A204.1 (cell line): ENCODE measurements at regions not wholly inside any gene's neighbourhood (a gene's known extent, or its start where the extent isn't known, plus 50 kb on each side); places are given as distances from the start of the nearest gene placed in this dataset.

Source experiments
- FAIRE-seq: peaks from 2 replicates; lab custom pipeline; 2012; peaks lifted over from hg19 to GRCh38; lab: Jason Lieb, UNC

DNA sequence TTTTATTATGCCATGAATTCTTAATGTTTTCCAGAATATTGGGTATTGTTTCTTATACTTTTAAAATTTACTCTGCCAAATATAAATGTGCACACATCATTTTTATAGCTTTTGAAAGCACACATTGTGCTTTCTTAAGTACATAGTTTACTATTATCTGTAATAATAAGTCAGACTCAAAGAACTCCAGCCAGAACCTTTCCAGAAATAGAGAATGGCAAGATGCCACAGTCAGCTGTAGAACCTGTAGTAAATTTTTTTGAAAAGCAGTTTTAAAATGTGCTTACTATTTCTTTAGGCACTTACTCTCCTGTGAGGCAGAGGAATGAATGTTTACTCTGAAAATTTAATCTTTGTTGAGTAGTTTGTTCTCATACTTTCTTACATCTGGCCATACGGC lies 1287.1 kb downstream of the PCDH9 start:
- FAIRE-seq, result no peak

DNA sequence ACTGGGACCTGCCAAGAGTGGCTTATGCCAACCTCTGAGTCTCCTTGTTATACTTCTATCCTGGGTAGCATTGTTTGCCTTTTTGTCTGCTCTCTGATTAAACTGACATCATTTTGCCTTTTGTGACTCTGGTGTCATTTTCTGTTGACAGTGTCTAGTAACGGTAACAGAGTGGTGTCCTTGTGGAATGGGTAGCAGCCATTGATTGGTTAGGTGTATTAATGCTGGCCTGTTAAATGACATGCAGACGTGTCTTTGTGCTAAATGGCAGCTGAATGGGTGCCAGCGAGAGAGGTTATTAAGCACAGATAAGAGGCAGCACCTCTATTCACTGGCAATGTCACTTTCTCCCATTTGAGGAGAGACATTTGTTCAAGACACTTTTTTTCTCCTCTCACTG lies 1289.4 kb downstream of the PCDH9 start:
- FAIRE-seq, result no peak

DNA sequence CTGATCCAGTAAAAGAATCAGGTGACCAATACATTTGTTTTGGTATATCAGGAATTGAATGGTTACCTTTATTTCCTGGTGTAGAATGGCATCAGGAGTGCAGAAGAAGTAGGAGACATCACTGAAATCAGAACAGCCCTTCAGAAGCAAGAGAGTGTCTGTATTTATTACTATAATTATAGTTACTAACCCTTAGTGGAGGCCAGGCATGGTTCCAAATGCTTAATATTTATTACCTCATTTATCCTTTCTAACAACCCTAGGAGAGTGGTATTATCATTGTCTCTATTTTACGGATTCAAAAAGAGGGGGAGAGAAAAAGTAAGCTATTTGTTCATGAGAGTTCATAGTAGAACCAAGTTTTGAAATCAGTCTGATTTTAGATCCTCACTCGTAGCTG lies 1292.9 kb downstream of the PCDH9 start:
- no peak for FAIRE-seq

DNA sequence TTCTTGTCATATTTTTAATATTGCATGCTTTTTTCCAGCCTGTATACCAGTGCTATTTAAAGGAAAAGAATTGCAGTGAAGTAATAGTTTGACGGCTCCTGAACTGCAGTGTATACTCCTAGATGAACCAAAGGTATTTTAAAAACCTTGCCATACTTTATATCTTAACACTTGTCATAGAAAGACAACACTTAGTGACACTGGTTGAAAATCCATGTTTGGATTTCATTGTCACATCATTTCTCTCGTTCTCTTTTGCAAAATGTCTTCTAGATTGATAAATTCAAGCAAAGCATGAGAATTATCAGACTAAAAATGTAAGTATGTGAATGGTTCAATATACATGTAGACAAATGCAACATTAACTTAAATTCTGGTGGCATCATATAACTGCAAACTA lies 1293.9 kb downstream of the PCDH9 start:
- FAIRE-seq, result no peak

DNA sequence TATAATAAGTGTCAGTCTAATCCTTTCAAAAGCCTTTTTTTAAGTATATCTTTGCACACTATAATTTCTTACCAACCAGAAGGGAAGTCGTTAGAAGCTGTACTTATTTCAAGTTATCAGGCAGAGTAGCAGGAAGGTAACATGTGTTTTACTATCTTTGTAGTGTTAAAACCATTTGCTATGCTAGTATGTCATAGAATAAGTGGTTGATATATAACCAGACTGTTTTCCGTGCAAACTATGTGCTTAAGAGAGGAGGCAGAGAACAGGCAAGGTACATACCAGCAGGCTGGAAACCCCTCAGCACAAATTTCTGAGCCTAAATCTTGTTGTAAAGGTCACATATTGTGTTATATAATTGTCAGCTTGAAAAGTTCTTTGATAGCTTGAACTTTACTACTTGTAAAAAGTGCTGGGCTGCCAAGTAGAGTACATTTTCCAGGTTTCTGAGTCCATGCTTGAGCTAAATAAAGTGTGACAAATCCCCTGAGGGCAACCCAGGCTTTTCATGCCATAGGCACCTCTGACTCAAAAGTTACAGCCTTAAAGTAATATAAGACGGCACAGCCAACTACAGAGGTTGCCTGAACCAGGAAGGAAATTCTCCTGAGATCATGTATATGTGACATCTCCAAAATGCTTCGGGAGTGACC lies 1297.4 kb downstream of the PCDH9 start:
- FAIRE-seq, result no peak

DNA sequence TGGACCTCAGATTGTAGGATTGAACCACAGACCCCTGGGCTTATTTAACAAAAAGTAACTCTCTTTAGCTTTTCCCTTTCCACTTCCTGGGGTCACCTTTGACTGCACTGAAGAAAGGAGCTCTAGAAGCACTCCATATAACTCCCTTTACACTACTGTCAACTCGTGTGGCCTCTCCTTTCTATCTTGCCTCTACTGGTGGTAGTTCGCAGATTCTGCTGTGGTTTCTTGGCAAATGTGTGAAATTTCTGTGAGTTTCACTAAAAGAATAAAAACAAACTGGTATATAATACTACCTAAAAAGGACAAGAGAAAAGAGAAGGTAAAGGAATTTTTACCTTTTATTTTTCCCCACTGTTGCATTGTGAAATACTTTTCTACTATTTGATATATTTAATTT lies 1298.1 kb downstream of the PCDH9 start:
- FAIRE-seq, result no peak

DNA sequence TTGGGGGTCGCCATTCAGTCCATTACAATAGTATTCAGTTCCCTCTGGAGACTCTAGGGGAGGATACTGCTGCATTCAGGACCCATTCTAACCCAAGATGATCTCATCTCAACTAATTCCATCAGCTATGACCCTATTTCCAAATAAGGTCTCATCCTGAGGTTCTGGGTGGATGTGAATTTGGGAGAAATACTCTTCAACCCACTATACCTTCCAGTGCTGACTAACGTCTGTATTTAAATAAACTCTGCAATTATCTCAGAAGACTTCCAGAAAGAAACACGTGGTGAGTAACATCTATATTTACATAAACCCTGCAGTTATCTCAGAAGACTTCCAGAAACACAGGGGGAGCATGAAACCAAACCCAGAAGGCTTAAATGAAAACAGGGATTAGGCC lies 1300.7 kb downstream of the PCDH9 start:
- no peak for FAIRE-seq

DNA sequence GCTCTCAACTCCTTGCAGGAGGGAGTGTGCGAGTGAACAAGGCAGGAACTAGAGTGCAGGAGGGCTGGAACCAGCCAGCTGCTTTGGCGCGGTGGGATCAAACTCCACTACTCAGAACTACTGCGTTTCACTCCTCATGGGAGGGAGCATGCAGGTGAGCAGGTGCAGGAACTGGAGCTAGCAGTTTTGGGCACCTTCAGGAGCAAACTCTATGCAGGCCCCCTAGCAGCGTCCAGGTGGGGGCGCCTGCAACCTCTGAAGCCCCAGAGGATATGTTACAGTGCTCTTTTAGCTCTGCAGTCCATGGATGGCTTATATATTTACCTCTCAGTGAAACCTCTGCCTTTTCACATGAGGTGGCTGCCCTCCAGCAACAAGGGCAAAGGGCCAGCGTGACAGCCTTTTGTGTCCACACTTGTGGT lies 1303.4 kb downstream of the PCDH9 start:
- FAIRE-seq, result no peak

DNA sequence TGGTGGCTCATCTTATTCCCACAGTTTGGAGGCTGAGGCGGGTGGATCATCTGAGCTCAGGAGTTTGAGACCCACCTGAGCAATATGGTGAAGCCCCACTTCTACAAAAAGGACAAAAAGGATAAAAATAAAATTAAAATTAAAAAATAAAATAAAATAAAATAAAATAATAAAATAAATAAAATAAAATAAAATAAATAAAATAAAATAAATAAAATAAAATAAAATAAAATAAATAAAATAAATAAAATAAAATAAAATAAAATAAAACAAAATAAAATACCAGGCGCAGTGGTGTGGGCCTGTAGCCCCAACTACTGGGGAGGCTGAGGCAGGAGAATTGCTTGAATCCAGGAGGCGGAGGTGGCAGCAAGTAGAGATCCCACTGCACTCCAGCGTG lies 1307.3 kb downstream of the PCDH9 start:
- peak; percentile 49 for FAIRE-seq

DNA sequence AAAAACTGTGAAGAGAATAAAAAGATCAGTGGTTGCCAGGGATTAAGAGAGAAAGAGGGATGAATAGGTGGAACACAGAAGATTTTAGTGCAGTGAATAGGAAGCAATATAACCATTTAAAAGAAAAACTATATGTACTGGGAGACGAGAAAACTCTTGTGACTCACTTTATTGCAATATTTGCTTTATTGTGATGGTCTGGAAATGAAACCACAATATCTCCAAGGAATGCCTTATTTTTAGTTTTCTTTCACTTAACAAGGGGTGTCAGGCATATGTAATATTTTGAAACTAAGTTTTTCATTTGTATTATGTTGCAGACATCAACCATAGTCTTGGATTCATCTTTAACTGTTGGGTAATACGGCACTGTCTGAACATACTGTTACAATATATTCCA lies 1308.2 kb downstream of the PCDH9 start:
- FAIRE-seq, result no peak

DNA sequence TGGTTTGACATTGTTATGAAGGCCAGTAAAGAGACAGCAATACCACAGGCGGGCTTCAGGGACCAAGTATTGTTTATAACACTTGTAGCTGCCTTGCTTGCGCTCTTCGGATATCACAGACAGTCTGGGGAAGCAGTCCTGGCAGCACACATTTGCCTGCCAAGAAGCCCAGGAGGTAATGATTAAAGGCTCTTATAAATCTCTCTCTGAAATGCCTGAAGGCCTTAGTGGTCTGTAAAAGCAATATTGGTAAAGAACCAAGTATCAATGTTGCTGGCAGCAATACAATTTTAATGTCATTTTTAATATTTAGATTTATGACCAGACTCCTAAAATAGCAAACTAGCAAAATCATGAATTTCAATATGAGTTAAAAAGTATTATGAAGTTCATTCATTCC lies 1312.4 kb downstream of the PCDH9 start:
- FAIRE-seq, result no peak

DNA sequence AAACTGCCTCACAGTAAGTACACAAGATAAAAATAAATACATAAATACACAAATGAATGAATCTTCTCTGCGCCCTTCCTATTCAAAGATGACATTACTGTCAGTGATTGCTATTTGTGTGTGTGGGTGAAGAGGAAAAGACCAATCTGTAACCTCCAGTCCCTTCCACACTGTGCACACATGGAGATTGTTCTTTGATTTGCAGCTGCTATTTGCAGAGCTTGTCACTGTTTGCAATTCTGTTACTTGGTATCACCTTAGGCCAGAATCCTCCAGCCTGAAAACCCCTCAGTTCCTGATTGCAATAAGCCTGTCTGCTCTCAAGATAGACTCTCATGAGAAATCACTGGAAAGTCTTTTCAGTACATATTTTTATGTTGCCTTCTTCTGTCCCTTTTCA lies 1314.9 kb downstream of the PCDH9 start:
- FAIRE-seq, result no peak

DNA sequence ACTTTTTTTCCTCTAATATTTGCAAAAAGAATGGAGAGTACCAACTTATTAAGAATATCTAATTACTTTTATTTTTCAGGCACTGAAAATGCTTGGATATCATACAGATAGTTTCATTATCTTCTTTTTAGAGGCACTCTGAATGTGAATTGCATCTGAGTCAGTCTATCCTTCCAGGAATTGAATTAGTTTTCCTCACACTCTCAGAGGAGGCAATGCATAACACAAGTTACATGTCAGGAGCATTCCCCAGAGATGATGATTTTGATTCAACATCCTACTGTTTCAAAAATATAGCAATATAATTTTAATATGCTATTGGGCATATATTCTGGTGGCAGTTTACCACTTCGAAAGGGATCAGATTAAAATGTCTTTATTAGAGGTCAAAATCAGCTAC lies 1315.4 kb downstream of the PCDH9 start:
- no peak for FAIRE-seq

DNA sequence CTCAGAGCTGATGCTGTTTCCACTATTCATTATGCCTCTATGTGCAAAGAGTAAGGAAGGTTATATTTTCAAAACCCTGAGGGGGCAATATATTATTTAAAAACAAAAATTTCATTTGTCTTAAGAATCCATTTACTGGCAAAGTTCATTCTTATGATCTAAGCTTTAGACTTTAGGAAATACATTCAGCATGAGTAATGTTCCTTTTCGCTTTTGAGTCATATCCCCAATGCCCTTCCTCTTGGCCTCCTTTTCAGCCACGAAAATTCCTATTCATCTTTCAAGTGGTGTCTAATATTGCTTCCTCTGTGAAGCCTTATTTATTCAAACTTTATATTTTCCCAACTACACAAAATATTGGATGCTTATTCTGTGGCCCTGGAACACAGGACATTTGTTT lies 1317.0 kb downstream of the PCDH9 start:
- no peak for FAIRE-seq

DNA sequence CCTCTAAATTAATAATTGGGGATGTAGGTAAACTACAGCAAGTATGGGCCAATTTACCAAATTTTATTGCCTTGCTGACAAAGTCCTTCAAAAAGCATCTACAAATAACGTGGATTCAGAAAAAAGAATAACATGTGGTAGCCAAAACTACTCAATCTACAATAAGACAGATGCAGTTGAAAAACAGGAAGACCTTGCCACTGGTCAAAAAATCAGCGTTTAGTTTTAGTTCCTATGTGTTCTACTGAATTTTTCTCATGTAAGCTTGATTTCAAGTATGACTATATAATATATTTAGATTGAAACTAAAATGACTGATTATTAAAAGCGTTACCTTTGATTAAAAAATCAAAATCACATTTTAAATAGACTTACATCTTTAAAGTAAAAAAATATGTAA lies 1317.6 kb downstream of the PCDH9 start:
- FAIRE-seq, result no peak

DNA sequence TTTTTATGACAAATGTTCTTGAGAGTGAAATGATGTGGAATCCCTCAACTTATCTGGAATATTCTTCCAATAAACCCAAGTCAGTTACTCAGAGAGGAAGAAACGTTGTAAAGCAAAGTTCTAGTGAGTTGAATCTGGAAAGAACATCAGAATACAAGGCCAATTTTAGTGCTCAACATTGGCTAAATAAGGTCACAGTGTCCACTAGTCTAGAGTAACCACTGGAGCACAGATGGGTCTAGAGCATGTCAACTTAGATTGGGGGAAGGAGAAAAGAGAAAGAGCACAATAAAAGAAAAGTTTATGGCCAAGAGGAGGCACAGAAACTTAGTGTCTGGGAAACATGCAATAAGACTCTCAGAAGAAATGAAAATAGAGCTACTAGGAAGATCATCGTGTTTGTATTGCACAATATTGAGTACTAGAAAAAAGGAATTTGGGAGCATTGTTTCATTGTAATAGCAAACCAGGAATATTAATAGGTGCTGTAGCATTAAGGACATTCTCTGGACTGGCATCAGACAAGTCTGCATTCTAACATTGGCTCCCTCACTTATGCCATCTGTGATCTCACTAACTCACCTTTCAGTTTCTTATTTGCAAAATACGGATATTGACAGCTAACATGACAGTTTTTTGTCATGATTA lies 1318.5 kb downstream of the PCDH9 start:
- FAIRE-seq, result no peak

DNA sequence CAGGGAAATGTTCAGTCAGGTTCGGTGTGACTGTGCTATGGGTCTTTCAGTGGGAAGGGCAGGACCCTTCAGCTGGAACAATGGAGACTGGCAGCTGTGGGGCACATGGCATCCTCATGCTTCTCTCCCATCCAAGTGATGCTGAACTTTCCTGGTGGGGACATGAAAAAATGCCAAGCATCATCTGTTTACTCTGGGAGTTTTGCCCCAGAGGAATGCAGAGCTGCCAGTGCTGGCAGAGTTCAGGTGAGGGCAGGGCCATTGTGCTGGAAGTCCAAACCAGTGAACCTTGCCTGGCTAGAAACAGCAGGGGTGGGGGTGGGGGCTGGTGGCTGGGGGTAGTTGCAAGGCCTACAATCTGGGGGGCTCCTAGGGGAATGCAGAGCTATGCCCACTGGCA lies 1320.6 kb downstream of the PCDH9 start:
- FAIRE-seq, result no peak

DNA sequence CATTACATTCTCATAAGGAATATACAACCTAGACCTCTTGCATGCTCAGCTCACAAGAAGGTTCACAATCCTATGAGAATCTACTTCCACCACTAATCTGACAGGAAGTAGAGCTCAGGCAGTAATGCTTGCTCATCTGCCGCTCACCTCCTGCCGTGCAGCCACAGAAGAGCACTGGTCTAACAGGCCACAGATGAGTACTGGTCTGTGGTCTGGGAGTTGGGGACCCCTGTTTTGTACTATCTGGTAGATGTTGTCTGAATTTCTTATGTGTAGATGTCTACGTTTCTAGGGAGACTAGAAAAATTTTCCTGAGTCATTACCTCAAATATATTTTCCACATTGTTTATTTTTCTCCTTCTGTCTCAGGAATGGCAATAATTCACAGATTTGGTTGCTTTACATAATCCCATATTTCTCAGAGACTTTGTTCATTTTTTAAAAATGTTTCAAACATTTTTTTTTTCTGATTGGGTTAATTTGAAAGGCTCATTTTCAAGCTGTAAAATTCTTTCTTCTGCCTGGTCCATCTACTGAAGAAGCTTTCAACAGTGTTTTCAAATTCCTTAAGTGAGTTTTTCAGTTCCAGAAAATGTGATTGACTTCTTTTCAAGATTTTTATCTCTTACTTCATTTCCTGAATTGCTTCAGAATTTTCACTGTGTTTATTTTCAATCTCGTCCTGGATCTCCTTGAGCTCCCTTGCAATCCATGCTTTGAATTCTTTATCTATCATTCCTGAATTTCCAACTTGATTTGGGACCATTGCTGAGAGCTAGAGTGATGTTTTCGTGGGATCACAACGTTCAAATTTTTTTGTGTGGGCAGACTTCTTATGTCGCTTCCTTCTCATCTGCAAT lies 1322.2 kb downstream of the PCDH9 start:
- no peak for FAIRE-seq

DNA sequence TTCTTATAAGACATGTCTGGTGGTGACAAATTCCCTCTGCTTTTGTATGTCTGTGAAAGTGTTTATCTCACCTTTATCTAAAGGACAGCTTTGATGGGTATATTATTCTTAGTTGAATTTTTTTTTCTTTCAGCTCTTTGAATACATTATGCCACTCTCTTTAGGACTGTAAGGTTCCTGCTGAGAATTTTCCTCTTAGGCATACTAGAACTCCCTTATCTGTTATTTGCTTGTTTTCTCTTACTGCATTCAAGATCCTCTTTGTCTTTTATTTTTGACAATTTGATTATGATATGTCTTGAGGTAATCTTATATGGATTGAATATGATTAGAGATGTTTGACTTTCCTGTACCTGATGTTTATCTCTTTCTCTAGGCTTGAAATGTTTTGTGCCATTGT lies 1328.4 kb downstream of the PCDH9 start:
- no peak for FAIRE-seq

DNA sequence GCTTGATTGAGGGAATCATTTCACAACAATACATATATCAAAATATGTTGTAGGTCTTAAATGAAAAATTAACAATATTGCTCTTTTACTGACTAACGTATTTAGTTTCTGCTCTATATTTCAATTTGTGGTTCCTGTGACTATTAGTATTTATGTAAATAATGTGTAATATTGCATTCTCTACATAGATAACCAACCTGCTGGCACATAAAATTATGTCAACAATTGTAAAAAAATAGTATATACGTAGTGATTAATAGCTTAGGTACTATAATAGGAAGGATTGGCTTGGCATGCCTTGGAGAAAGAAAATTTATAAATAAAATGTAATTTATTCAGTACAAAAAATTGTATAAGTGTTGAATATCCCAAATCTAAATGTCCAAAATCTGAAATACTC lies 1336.1 kb downstream of the PCDH9 start:
- no peak for FAIRE-seq

DNA sequence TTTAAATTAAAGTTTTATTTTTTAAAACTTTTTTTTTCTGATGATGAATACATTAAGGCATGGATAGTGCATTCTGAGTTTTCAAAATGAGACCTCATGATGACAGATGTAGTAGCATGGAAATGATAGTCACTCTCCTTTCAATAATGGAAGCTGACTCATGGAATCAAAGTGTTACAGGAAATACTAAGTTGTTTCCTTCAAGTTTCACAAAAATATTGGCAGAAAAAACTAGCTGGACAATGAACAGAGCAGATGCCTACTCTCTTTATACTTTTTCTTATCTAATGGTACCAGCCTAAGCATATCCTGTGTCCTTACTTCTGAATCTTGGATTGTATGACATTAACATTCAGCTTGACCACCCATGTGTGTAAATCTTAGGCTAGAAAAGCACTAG lies 1337.3 kb downstream of the PCDH9 start:
- no peak for FAIRE-seq

DNA sequence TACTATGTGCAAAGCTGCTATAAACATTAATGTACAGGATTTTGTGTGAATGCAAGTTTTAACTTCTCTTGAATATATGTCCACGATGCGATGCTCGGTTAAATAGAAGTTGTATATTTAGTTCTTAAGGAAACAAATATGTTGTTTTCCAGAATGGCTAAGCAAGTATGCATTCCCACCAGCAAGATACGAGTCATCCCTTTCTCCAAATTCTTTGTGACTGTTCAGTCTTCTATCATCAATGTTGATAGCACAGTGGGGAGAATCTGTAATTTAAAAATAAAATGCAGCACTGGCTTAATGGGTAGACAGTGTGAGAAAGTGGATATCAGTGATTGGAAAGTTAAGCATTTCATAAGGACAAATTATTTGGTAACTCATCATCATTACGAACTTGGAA lies 1340.8 kb downstream of the PCDH9 start:
- no peak for FAIRE-seq

DNA sequence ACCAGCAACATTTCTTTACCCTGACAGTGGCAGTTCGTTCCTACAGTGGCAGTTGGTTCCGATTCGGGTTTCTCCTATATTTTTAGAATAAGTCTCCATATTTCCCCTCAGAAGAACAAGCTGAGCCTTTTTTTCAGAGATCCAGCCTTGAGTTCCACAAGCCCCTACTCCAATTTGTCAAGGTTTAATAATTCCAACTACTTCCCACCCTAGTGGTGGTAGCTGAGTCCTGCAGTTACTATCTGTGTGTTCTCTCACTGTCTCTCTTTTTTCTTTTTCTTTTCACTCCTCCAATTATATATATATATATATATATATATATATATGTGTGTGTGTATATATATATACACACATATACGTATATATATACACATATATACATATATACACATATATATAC lies 1347.3 kb downstream of the PCDH9 start:
- FAIRE-seq, result no peak
